Thymus (tissue), 11 donors: ENCODE measurements at regions not wholly inside any gene's neighbourhood (a gene's known extent, or its start where the extent isn't known, plus 50 kb on each side); places are given as distances from the start of the nearest gene placed in this dataset.

Experiments
- DNase-seq, 9 donors: peaks; one replicate each; pipeline ENCODE4 v3.0.0-alpha.2; 2013; ENCODE audit warnings: low spot score in 9 of 9, low read depth in 6 of 9, missing footprints in 1 of 9
- H3K27ac ChIP-seq, 2 donors: one replicate each; pipeline ENCODE4 v1.5.1; 2013; ENCODE audit warnings: control low read depth in 1 of 2, low read depth in 1 of 2, low read length in 1 of 2, mild to moderate bottlenecking in 1 of 2, moderate library complexity in 1 of 2
- H3K27me3 ChIP-seq, 2 donors: one replicate each; pipeline ENCODE4 v1.5.1; 2013; ENCODE audit warnings: low read length in 1 of 2; ENCODE audit not compliant: control insufficient read depth in 2 of 2, insufficient read depth in 1 of 2
- H3K36me3 ChIP-seq, 2 donors: one replicate each; pipeline ENCODE4 v1.5.1; 2013; ENCODE audit warnings: low read length in 1 of 2, mild to moderate bottlenecking in 1 of 2, moderate library complexity in 1 of 2; ENCODE audit not compliant: control insufficient read depth in 2 of 2, insufficient read depth in 2 of 2
- H3K4me1 ChIP-seq, 2 donors: one replicate each; pipeline ENCODE4 v1.5.1; 2013; ENCODE audit warnings: low read length in 2 of 2; ENCODE audit not compliant: control insufficient read depth in 2 of 2, insufficient read depth in 2 of 2
- H3K4me3 ChIP-seq, 2 donors: one replicate each; pipeline ENCODE4 v1.5.1; 2013; ENCODE audit warnings: low read length in 2 of 2, control low read depth in 1 of 2, mild to moderate bottlenecking in 1 of 2
- H3K9me3 ChIP-seq, 2 donors: one replicate each; pipeline ENCODE4 v1.5.1; 2013; ENCODE audit warnings: low read length in 1 of 2, mild to moderate bottlenecking in 1 of 2; ENCODE audit not compliant: control insufficient read depth in 2 of 2, insufficient read depth in 1 of 2
- WGBS: extraction: QIAGEN DNeasy Blood & Tissue Kit; methylation state at CpG from one replicate; pipeline ENCODE4 v1.1.7; 2013; 5-methylcytosine and 5-hydroxymethylcytosine counted together
- donor health status: healthy.

- Histone ChIP-seq H3K27me3 (peaks cover 0 to 2% of the 10 kb centered on the region in 2 donors), H3K9me3 (no peaks in the 10 kb centered on the region), H3K27ac (no peak overlapping the region), H3K4me1 (no peaks in the 10 kb centered on the region), H3K4me3 (no peak overlapping the region), H3K36me3 (no peaks in the 10 kb centered on the region)
- no peak for DNase-seq
- WGBS: 94% methylated on average over 9 of the region's 9 CpGs
These were observed 204.4 kb downstream of the TMX1 start for GRCh38 chr14:51444353-51445000.

GRCh38 chr14:51445001-51445390 lies 204.9 kb downstream of the TMX1 start:
- Histone ChIP-seq H3K9me3 (no peaks in the 10 kb centered on the region), H3K4me3 (no peak overlapping the region), H3K27ac (no peak overlapping the region), H3K36me3 (no peaks in the 10 kb centered on the region), H3K4me1 (no peaks in the 10 kb centered on the region), H3K27me3 (peaks cover 0 to 2% of the 10 kb centered on the region in 2 donors)
- WGBS: 89% methylated on average over 3 of the region's 3 CpGs
- no peak for DNase-seq

GRCh38 chr14:51446771-51447170 lies 204.9 kb upstream of the FRMD6 start:
- WGBS: 54% methylated on average over 3 of the region's 3 CpGs
- H3K27me3 ChIP-seq: peaks cover 0 to 2% of the 10 kb centered on the region in 2 donors
- H3K4me1 ChIP-seq: no peaks in the 10 kb centered on the region
- no peak overlapping the region for H3K4me3 ChIP-seq
- H3K9me3 ChIP-seq: no peaks in the 10 kb centered on the region
- no peak for DNase-seq
- no peaks in the 10 kb centered on the region for H3K36me3 ChIP-seq
- H3K27ac ChIP-seq: no peak overlapping the region

- Histone ChIP-seq H3K4me1 (no peaks in the 10 kb centered on the region), H3K36me3 (no peaks in the 10 kb centered on the region), H3K4me3 (no peak overlapping the region), H3K27ac (no peak overlapping the region), H3K27me3 (peaks cover 0 to 2% of the 10 kb centered on the region in 2 donors), H3K9me3 (no peaks in the 10 kb centered on the region)
- 96% methylated on average over 4 of the region's 4 CpGs for WGBS
- no peak for DNase-seq
These were observed 204.3 kb upstream of the FRMD6 start for GRCh38 chr14:51447411-51447810.

GRCh38 chr14:51448831-51449670 lies 202.7 kb upstream of the FRMD6 start:
- peak overlapping the region; percentile 8 to 41 for H3K27ac ChIP-seq
- DNase-seq: peak in 2 of 9 donors; percentile 4 to 23

GRCh38 chr14:51449681-51450080 lies 202.0 kb upstream of the FRMD6 start:
- H3K36me3 ChIP-seq: no peaks in the 10 kb centered on the region
- H3K27ac ChIP-seq: no peak overlapping the region
- H3K27me3 ChIP-seq: peaks cover 0 to 2% of the 10 kb centered on the region in 2 donors
- H3K4me3 ChIP-seq: no peak overlapping the region
- H3K4me1 ChIP-seq: no peaks in the 10 kb centered on the region
- DNase-seq: no peak
- WGBS: 95% methylated on average over 1 of the region's 1 CpG
- no peaks in the 10 kb centered on the region for H3K9me3 ChIP-seq

More at GRCh38 chr14:51448831-51449670, 202.7 kb upstream of the FRMD6 start:
- H3K9me3 ChIP-seq: no peaks in the 10 kb centered on the region
- H3K27me3 ChIP-seq: peaks cover 0 to 2% of the 10 kb centered on the region in 2 donors
- no peak overlapping the region for H3K4me3 ChIP-seq
- no peaks in the 10 kb centered on the region for H3K4me1 ChIP-seq
- 89% methylated on average over 2 of the region's 2 CpGs for WGBS
- no peaks in the 10 kb centered on the region for H3K36me3 ChIP-seq

GRCh38 chr14:51451561-51451960 lies 200.1 kb upstream of the FRMD6 start:
- Histone ChIP-seq H3K36me3 (no peaks in the 10 kb centered on the region), H3K27me3 (peaks cover 0 to 2% of the 10 kb centered on the region in 2 donors), H3K9me3 (no peaks in the 10 kb centered on the region), H3K4me1 (no peaks in the 10 kb centered on the region), H3K4me3 (no peak overlapping the region), H3K27ac (no peak overlapping the region)
- 70% methylated on average over 4 of the region's 4 CpGs for WGBS
- no peak for DNase-seq

GRCh38 chr14:51453869-51454268 lies 197.8 kb upstream of the FRMD6 start:
- no peaks in the 10 kb centered on the region for H3K36me3 ChIP-seq
- no peaks in the 10 kb centered on the region for H3K27me3 ChIP-seq
- H3K4me3 ChIP-seq: no peak overlapping the region
- no peaks in the 10 kb centered on the region for H3K9me3 ChIP-seq
- no peaks in the 10 kb centered on the region for H3K4me1 ChIP-seq
- 94% methylated on average over 8 of the region's 8 CpGs for WGBS
- no peak for DNase-seq
- H3K27ac ChIP-seq: no peak overlapping the region

- Histone ChIP-seq H3K4me3 (no peak overlapping the region), H3K27ac (no peak overlapping the region), H3K36me3 (no peaks in the 10 kb centered on the region), H3K9me3 (no peaks in the 10 kb centered on the region), H3K4me1 (no peaks in the 10 kb centered on the region), H3K27me3 (no peaks in the 10 kb centered on the region)
- WGBS: 83% methylated on average over 1 of the region's 1 CpG
- no peak for DNase-seq
These were observed 197.4 kb upstream of the FRMD6 start for GRCh38 chr14:51454351-51454750.
